AG04450 (cell line): ENCODE measurements at regions not wholly inside any gene's neighbourhood (a gene's known extent, or its start where the extent isn't known, plus 50 kb on each side); places are given as distances from the start of the nearest gene placed in this dataset.

ENCODE experiments used
- CTCF ChIA-PET: fragments of 300-600, 350-600 bp; formaldehyde crosslinking; extraction: SDS; loops from one replicate; lab custom pipeline; 2022; ENCODE audit warnings: antibody characterized with exemption, inconsistent platforms; lab: Charles Lee
- POLR2A ChIA-PET: fragments of 350-600 bp; formaldehyde crosslinking; extraction: SDS; loops from one replicate; lab custom pipeline; 2021; ENCODE audit warnings: antibody characterized with exemption, inconsistent platforms; lab: Yijun Ruan, JAX
- DNase-seq: peaks from one replicate; pipeline ENCODE4 v3.0.0-alpha.2; 2011; ENCODE audit warnings: low read depth, low spot score
- H3K27ac ChIP-seq: one replicate; pipeline ENCODE4 v1.5.1; 2012; ENCODE audit warnings: low read depth, low read length, control low read depth
- H3K27me3 ChIP-seq: one replicate; pipeline ENCODE4 v1.6.0; 2012; ENCODE audit warnings: low read length; ENCODE audit not compliant: control insufficient read depth, insufficient read depth
- H3K4me3 ChIP-seq: 2 replicates; pipeline ENCODE4 v1.5.1; 2011; ENCODE audit warnings: mild to moderate bottlenecking, low read depth, low read length, control low read depth
- H3K9me3 ChIP-seq: 2 replicates; pipeline ENCODE4 v1.5.1; 2012; ENCODE audit warnings: low read length; ENCODE audit not compliant: control insufficient read depth, insufficient read depth
- TF ChIP-seq, protein P1 (sequence below): IDR thresholded peaks from 2 replicates; pipeline ENCODE4 v1.5.1; 2011; ENCODE audit warnings: low read depth, low read length, control low read depth, inconsistent platforms

GRCh38 chr6:100175814-100176310 is 181.8 kb upstream of the MCHR2 start:
- no peaks in the 10 kb centered on the region for H3K27me3 ChIP-seq
- TF ChIP-seq, protein P1, sequence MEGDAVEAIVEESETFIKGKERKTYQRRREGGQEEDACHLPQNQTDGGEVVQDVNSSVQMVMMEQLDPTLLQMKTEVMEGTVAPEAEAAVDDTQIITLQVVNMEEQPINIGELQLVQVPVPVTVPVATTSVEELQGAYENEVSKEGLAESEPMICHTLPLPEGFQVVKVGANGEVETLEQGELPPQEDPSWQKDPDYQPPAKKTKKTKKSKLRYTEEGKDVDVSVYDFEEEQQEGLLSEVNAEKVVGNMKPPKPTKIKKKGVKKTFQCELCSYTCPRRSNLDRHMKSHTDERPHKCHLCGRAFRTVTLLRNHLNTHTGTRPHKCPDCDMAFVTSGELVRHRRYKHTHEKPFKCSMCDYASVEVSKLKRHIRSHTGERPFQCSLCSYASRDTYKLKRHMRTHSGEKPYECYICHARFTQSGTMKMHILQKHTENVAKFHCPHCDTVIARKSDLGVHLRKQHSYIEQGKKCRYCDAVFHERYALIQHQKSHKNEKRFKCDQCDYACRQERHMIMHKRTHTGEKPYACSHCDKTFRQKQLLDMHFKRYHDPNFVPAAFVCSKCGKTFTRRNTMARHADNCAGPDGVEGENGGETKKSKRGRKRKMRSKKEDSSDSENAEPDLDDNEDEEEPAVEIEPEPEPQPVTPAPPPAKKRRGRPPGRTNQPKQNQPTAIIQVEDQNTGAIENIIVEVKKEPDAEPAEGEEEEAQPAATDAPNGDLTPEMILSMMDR: no peak
- peak overlapping the region; percentile 80 for H3K27ac ChIP-seq
- peak overlapping the region; percentile 3; the same call in 1 of the 2 replicates for H3K4me3 ChIP-seq
- H3K9me3 ChIP-seq: no peaks in the 10 kb centered on the region
- CTCF ChIA-PET: interaction anchor here (0.6 to 2.6 kb wide), 21 partner anchors 11 to 544 kb away, joined by 3 to 21 read pairs (median 3); partner anchors contain the start of gene SIM1
- POLR2A ChIA-PET: interaction anchor here (0.8 to 1.7 kb wide), 4 partner anchors 11 to 289 kb away, joined by 3 to 7 read pairs (median 5); partner anchors contain the start of gene SIM1
- peak; percentile 82 for DNase-seq

DNA sequence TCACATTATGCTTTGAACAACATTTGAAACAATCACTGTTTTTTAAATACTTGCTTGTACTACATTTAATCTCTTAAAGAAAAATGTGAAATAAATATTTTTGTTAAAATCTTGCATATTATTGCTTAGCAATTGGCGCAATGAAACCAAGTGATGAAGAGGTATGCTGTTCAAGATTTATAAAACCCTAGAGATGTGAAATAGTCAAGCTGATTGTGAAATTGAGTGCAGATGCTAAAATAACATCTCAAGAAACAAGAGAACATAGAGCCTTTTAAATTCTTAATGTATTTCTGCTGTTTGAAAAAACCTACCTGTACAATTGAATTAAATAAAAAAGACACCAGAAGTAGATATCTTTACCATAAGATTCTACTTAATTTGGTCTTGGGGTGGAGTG is 179.2 kb upstream of the MCHR2 start:
- Histone ChIP-seq H3K27me3 (no peaks in the 10 kb centered on the region), H3K9me3 (no peaks in the 10 kb centered on the region), H3K27ac (no peak overlapping the region), H3K4me3 (no peak overlapping the region)
- no peak for DNase-seq
- ChIA-PET CTCF (interaction anchor here (0.7 to 1.7 kb wide), 3 partner anchors 56 to 306 kb away, joined by 3 to 4 read pairs (median 4); no protein-coding TSS in a partner anchor), POLR2A (no interaction called here)
- TF ChIP-seq, protein P1: no peak

DNA sequence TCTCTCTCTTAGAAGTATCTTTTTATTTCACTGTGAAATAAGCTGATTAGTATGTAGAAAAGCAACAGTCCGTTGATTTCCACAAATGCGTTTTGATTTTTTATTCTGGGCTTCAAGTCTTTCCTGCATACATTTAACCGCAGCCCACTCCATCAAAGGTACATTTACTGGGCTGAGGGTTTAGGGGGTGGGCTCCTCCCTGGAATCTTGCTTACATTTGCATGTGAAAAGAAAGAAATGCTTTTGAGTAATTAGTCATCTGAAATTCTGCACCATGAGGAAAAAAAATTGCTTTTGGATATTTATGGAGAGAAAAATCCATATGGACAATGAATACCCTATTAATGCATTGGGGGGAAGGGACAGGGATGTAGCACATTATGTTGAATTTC is 178.3 kb upstream of the MCHR2 start:
- H3K9me3 ChIP-seq: no peaks in the 10 kb centered on the region
- CTCF ChIA-PET: interaction anchor here (0.9 to 1.7 kb wide), 3 partner anchors 55 to 65 kb away, joined by 3 to 4 read pairs (median 3); no protein-coding TSS in a partner anchor
- no peaks in the 10 kb centered on the region for H3K27me3 ChIP-seq
- H3K27ac ChIP-seq: no peak overlapping the region
- DNase-seq: no peak
- no peak overlapping the region for H3K4me3 ChIP-seq
- POLR2A ChIA-PET: no interaction called here
- TF ChIP-seq, protein P1: no peak

GRCh38 chr6:100171533-100172321 is 177.7 kb upstream of the MCHR2 start:
- H3K27ac ChIP-seq: no peak overlapping the region
- H3K4me3 ChIP-seq: no peak overlapping the region
- no peak for DNase-seq
- TF ChIP-seq, protein P1: no peak
- CTCF ChIA-PET: interaction anchor here (0.9 to 1.7 kb wide), 3 partner anchors 54 to 65 kb away, joined by 3 to 4 read pairs (median 3); no protein-coding TSS in a partner anchor
- H3K9me3 ChIP-seq: no peaks in the 10 kb centered on the region
- POLR2A ChIA-PET: interaction anchor here (0.6 kb wide), 1 partner anchor 389 kb away, joined by 6 read pairs; no protein-coding TSS in a partner anchor
- no peaks in the 10 kb centered on the region for H3K27me3 ChIP-seq

DNA sequence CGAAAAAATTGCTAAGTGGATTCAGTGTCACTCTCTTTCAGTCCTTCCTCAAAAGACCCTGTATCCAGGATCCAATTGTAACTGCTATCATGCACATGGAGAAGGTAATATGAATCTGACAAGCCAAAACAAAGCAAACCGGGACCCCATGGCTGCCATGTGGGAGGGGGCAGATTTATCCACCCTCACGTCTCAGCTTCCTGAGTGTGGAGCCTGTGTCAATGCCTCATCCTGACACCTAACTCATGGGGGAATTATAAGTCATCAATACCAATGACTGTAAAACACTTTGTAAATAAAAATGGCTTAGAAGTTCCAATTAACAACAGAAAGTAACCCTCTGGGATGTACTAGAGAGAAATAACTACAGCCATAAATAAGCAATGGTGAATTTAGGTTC is 174.1 kb upstream of the MCHR2 start:
- CTCF ChIA-PET: no interaction called here
- Histone ChIP-seq H3K4me3 (no peak overlapping the region), H3K9me3 (no peaks in the 10 kb centered on the region), H3K27me3 (peaks cover 3% of the 10 kb centered on the region), H3K27ac (no peak overlapping the region)
- TF ChIP-seq, protein P1: no peak
- POLR2A ChIA-PET: no interaction called here
- DNase-seq: no peak
